ENCODE measurements at regions not wholly inside any gene's neighbourhood (a gene's known extent, or its start where the extent isn't known, plus 50 kb on each side); places are given as distances from the start of the nearest gene placed in this dataset.
A peak's percentile ranks its signal among the peaks of the same experiment; 100 is the strongest.
"Not testable (repeated sequence)": the region's sequence is repeated elsewhere in the genome, so short reads cannot be mapped to it uniquely, and the experiment has no call there.

- not testable (repeated sequence) for H3K27me3 Mint-ChIP-seq; H3K4me3 Mint-ChIP-seq; H3K4me1 Mint-ChIP-seq (ENCODE audit: low read depth); H3K36me3 Mint-ChIP-seq (ENCODE audit: low read depth); H3K9me3 Mint-ChIP-seq; H3K27ac Mint-ChIP-seq
These were observed 50.3 kb upstream of the AGTPBP1 start for GRCh38 chr9:85792057-85792456.

DNA sequence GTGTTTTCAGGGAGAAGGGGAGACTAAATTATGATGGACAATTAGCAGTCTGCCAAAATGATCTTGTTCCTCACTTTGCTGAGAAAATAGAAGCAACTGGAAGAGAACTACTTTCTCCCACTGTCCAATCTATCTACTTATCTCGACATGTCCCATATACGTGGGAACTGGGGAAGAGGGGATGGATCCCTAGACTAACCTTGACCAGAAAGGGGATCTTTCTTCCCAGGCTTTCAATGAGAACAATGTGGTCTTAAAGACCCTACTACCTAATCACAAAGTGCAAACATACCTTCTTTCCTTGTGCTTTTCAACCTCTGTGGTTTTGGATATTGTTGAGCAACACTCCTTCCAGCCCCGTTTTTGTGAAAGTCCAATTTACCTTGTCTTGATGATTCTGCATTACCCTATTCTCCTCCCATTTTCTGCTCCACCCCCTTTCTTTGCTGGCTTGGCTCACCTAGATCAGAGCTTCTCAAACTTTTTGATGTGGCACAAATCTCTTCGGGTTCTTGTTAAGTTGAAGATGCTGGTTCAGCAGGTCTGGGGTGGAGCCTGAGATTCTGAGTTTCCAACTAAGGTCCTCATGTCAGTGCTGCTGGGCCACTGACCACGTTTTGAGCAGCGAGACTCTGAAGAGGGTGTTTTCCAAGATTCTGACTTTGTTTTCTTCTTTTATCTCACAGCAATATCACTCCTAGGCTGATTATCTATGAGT is 61.4 kb upstream of the AGTPBP1 start:
- H3K4me3 Mint-ChIP-seq; H3K36me3 Mint-ChIP-seq (ENCODE audit: low read depth); H3K9me3 Mint-ChIP-seq; H3K27me3 Mint-ChIP-seq; H3K27ac Mint-ChIP-seq: not testable (repeated sequence)
- peaks cover 16% of the 10 kb centered on the region for H3K4me1 Mint-ChIP-seq (ENCODE audit: low read depth)

DNA sequence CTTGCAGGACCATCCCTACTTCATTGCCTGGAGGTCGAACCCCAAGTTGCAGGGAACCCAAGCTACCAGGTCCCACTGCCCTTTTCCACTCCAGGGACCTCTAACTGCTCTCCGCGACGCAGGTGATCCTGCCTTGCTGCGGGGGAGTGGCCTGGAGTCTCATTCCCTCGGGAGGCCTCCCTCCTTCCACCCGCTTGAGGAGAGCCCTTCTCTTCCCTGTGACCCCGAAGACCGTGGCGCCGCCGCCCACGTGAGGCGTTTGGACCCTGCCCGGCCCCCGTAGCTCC is 63.0 kb upstream of the AGTPBP1 start:
- peak overlapping the region; percentile 68 for H3K4me3 Mint-ChIP-seq
- H3K27ac Mint-ChIP-seq; H3K27me3 Mint-ChIP-seq; H3K36me3 Mint-ChIP-seq (ENCODE audit: low read depth); H3K9me3 Mint-ChIP-seq: not testable (repeated sequence)
- peaks cover 16% of the 10 kb centered on the region for H3K4me1 Mint-ChIP-seq (ENCODE audit: low read depth)

GRCh38 chr9:85805134-85806005 is 63.6 kb upstream of the AGTPBP1 start:
- Mint-ChIP-seq H3K4me3 (peak overlapping the region; percentile 85), H3K4me1 (ENCODE audit: low read depth) (peaks cover 16% of the 10 kb centered on the region), H3K27ac (peak overlapping the region; percentile 67)
- H3K36me3 Mint-ChIP-seq (ENCODE audit: low read depth); H3K27me3 Mint-ChIP-seq; H3K9me3 Mint-ChIP-seq: not testable (repeated sequence)

GRCh38 chr9:85808329-85808728 is 66.6 kb upstream of the AGTPBP1 start:
- not testable (repeated sequence) for H3K4me3 Mint-ChIP-seq

DNA sequence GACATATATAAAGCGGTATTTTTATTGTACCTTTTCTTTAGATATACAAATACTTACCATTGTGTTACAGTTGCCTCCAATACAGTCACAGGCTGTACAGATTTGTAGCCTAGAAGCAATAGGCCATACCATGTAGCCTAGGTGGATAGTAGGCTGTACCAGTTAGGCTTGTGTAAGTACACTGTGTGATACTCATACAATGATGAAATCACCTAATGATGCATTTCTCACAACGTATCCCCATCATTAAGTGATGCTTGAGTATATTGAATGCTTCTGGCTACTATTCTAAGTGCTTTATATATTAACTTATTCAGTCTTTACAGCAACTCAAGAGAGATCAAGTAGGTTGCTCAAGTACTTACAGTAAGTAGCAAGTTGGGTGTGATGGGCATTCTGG is 71.6 kb upstream of the AGTPBP1 start:
- H3K4me1 Mint-ChIP-seq (ENCODE audit: low read depth); H3K36me3 Mint-ChIP-seq (ENCODE audit: low read depth); H3K27ac Mint-ChIP-seq; H3K4me3 Mint-ChIP-seq; H3K27me3 Mint-ChIP-seq; H3K9me3 Mint-ChIP-seq: not testable (repeated sequence)

More at GRCh38 chr9:85808329-85808728, 66.6 kb upstream of the AGTPBP1 start:
- peaks cover 16% of the 10 kb centered on the region for H3K4me1 Mint-ChIP-seq (ENCODE audit: low read depth)
- H3K36me3 Mint-ChIP-seq (ENCODE audit: low read depth); H3K27ac Mint-ChIP-seq; H3K27me3 Mint-ChIP-seq; H3K9me3 Mint-ChIP-seq: not testable (repeated sequence)

GRCh38 chr9:85814800-85815199 is 73.0 kb upstream of the AGTPBP1 start:
- not testable (repeated sequence) for H3K4me3 Mint-ChIP-seq; H3K27ac Mint-ChIP-seq; H3K4me1 Mint-ChIP-seq (ENCODE audit: low read depth); H3K36me3 Mint-ChIP-seq (ENCODE audit: low read depth); H3K9me3 Mint-ChIP-seq; H3K27me3 Mint-ChIP-seq

- not testable (repeated sequence) for H3K27me3 Mint-ChIP-seq; H3K27ac Mint-ChIP-seq; H3K4me1 Mint-ChIP-seq (ENCODE audit: low read depth); H3K4me3 Mint-ChIP-seq; H3K9me3 Mint-ChIP-seq
- H3K36me3 Mint-ChIP-seq (ENCODE audit: low read depth): peaks cover 19% of the 10 kb centered on the region
These were observed 77.2 kb upstream of the AGTPBP1 start for GRCh38 chr9:85818971-85819370.

DNA sequence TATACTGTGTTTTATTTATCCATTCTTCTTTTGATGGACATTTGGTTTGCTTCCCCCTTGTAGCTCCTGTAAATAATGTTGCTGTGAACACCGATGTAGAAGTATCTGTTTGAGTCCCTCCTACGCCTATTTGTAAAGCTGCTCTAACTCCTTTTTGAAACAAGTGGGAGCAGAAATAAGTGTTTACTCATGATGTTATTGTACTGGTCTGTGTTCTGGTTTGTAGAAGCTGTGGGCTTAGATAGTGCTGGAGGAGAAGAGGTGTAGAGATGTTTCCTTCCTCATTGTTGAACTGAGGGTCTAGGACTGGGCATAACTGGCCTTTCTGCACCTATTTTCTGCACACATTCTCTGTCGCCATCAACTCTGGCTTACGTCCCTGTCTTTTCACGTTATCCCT is 78.8 kb upstream of the AGTPBP1 start:
- H3K9me3 Mint-ChIP-seq; H3K27me3 Mint-ChIP-seq; H3K27ac Mint-ChIP-seq; H3K4me3 Mint-ChIP-seq; H3K4me1 Mint-ChIP-seq (ENCODE audit: low read depth): not testable (repeated sequence)
- H3K36me3 Mint-ChIP-seq (ENCODE audit: low read depth): peaks cover 22% of the 10 kb centered on the region

GRCh38 chr9:85824949-85825348 is 83.2 kb upstream of the AGTPBP1 start:
- not testable (repeated sequence) for H3K9me3 Mint-ChIP-seq; H3K27ac Mint-ChIP-seq; H3K4me1 Mint-ChIP-seq (ENCODE audit: low read depth); H3K27me3 Mint-ChIP-seq; H3K4me3 Mint-ChIP-seq
- H3K36me3 Mint-ChIP-seq (ENCODE audit: low read depth): peaks cover 27% of the 10 kb centered on the region

DNA sequence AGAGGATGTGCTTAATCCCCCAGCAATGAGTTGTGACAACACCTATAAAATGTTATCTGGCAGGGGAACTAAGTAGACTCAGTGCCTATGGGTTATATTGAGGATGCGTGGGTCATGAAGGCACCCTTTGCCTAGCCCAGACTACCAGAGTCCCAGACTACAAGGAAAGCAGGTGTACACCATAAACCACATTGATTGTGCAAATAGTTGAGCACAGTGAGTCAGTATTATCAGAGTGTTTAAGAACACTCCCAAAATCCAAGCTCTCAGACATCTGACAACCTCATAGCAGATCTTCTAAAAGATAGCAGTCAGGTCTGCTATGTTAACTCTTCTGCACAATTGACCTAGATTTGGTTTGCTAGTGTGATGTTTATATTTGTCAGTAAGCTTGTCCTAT is 92.8 kb upstream of the AGTPBP1 start:
- H3K9me3 Mint-ChIP-seq; H3K4me1 Mint-ChIP-seq (ENCODE audit: low read depth); H3K27ac Mint-ChIP-seq; H3K36me3 Mint-ChIP-seq (ENCODE audit: low read depth); H3K4me3 Mint-ChIP-seq; H3K27me3 Mint-ChIP-seq: not testable (repeated sequence)

DNA sequence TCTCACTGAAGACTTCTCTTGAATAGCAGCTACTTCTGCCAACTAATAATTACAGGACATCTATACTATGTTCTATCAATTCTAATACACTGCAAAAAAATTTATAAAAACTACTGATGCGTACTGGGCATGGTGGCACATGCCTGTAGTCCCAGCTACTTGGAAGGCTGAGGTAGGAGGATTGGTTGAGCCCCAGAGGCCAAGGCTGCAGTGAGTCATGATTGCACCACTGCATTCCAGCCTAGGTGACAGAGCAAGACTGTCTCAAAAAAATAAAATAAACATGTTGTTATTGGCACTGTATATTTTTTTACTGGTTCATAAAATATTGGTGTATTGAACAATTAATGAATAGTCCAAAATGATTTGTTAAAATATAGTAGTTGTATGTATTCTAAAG is 97.0 kb upstream of the NAA35 start:
- H3K4me3 Mint-ChIP-seq; H3K9me3 Mint-ChIP-seq; H3K27me3 Mint-ChIP-seq; H3K4me1 Mint-ChIP-seq (ENCODE audit: low read depth); H3K27ac Mint-ChIP-seq: not testable (repeated sequence)
- peaks cover 42% of the 10 kb centered on the region for H3K36me3 Mint-ChIP-seq (ENCODE audit: low read depth)

GRCh38 chr9:85847782-85848181 is 93.2 kb upstream of the NAA35 start:
- H3K36me3 Mint-ChIP-seq (ENCODE audit: low read depth): peaks cover 26% of the 10 kb centered on the region
- H3K9me3 Mint-ChIP-seq; H3K27me3 Mint-ChIP-seq; H3K4me1 Mint-ChIP-seq (ENCODE audit: low read depth); H3K27ac Mint-ChIP-seq; H3K4me3 Mint-ChIP-seq: not testable (repeated sequence)

- Mint-ChIP-seq H3K36me3 (ENCODE audit: low read depth) (peaks cover 9% of the 10 kb centered on the region), H3K4me1 (ENCODE audit: low read depth) (no peaks in the 10 kb centered on the region), H3K9me3 (no peaks in the 10 kb centered on the region), H3K27ac (no peak overlapping the region), H3K27me3 (no peaks in the 10 kb centered on the region), H3K4me3 (no peak overlapping the region)
These were observed 82.7 kb upstream of the NAA35 start for GRCh38 chr9:85858056-85858750.

GRCh38 chr9:85859765-85860164 is 81.2 kb upstream of the NAA35 start:
- Mint-ChIP-seq H3K9me3 (peaks cover 6% of the 10 kb centered on the region), H3K27ac (no peak overlapping the region), H3K27me3 (no peaks in the 10 kb centered on the region), H3K36me3 (ENCODE audit: low read depth) (peaks cover 18% of the 10 kb centered on the region), H3K4me1 (ENCODE audit: low read depth) (no peaks in the 10 kb centered on the region), H3K4me3 (no peak overlapping the region)
